H1 (cell line): ENCODE measurements at regions not wholly inside any gene's neighbourhood (a gene's known extent, or its start where the extent isn't known, plus 50 kb on each side); places are given as distances from the start of the nearest gene placed in this dataset.

Experiments
- CTCF ChIA-PET: fragments of 300-600 bp; sonication (Branson Sonifier 250); formaldehyde crosslinking; loops from one replicate; lab custom pipeline; 2021; ENCODE audit not compliant: partially characterized antibody; lab: Charles Lee
- POLR2A ChIA-PET: fragments of 300-600 bp; sonication (Branson Sonifier 250); formaldehyde crosslinking; loops from one replicate; lab custom pipeline; 2021; ENCODE audit warnings: inconsistent platforms; ENCODE audit not compliant: partially characterized antibody; lab: Charles Lee
- DNase-seq, 2 experiments: peaks; one replicate each; pipeline versions ENCODE4 v3.0.0 to v3.0.0-alpha.2; 2010 to 2022; ENCODE audit warnings: low spot score in 2 of 2, low read depth in 1 of 2, mixed read lengths in 1 of 2
- FAIRE-seq: peaks from 2 replicates; lab custom pipeline; 2011; peaks lifted over from hg19 to GRCh38; lab: Jason Lieb, UNC
- H2AFZ ChIP-seq: 2 replicates; pipeline ENCODE4 v1.8.1; 2012; ENCODE audit warnings: low read length, inconsistent platforms
- H2AK5ac ChIP-seq: 2 replicates; pipeline ENCODE4 v1.6.1; 2013; ENCODE audit warnings: low read depth, low read length
- H2BK120ac ChIP-seq: replicated peaks from 2 replicates; pipeline ENCODE3; 2013; ENCODE audit warnings: low read depth, low read length, inconsistent platforms
- H2BK12ac ChIP-seq: 2 replicates; pipeline ENCODE4 v1.6.1; 2013; ENCODE audit warnings: low read depth, low read length
- H2BK15ac ChIP-seq: 2 replicates; pipeline ENCODE4 v1.6.1; 2013; ENCODE audit warnings: low read length
- H2BK20ac ChIP-seq: 2 replicates; pipeline ENCODE4 v1.6.1; 2013; ENCODE audit warnings: low read length
- H2BK5ac ChIP-seq: 2 replicates; pipeline ENCODE4 v1.6.1; 2013; ENCODE audit warnings: low read depth, low read length
- H3K14ac ChIP-seq: 2 replicates; pipeline ENCODE4 v1.6.1; 2013; ENCODE audit warnings: inconsistent platforms; ENCODE audit not compliant: insufficient read length
- H3K18ac ChIP-seq: 2 replicates; pipeline ENCODE4 v1.6.1; 2013; ENCODE audit warnings: low read length; ENCODE audit errors: extremely low read depth
- H3K23ac ChIP-seq: 2 replicates; pipeline ENCODE4 v1.6.1; 2013; ENCODE audit warnings: inconsistent platforms; ENCODE audit not compliant: insufficient read length
- H3K23me2 ChIP-seq: 2 replicates; pipeline ENCODE4 v1.6.1; 2013; ENCODE audit warnings: low read depth, low read length
- H3K27ac ChIP-seq: 2 replicates; pipeline ENCODE4 v1.6.1; 2011; ENCODE audit warnings: low read depth, low read length, inconsistent platforms
- H3K27me3 ChIP-seq, 4 experiments: replicated peaks in 1 of 4; 1 replicate in 1 of 4; 2 replicates in 3 of 4; pipeline versions ENCODE4 v1.6.1 to v1.8.1; 2011 to 2013; ENCODE audit warnings: low read length in 3 of 4, mild to moderate bottlenecking in 3 of 4, inconsistent platforms in 2 of 4, mixed read lengths in 2 of 4, moderate library complexity in 1 of 4; ENCODE audit not compliant: control insufficient read depth in 3 of 4, insufficient read depth in 3 of 4; ENCODE audit errors: extremely low read depth in 1 of 4
- H3K36me3 ChIP-seq, 4 experiments: 2 replicates each; pipeline versions ENCODE4 v1.6.1 to v1.8.1; 2011 to 2013; ENCODE audit warnings: mild to moderate bottlenecking in 4 of 4, low read length in 3 of 4, moderate library complexity in 2 of 4, control low read depth in 1 of 4, inconsistent platforms in 1 of 4; ENCODE audit not compliant: insufficient read depth in 4 of 4, control insufficient read depth in 2 of 4
- H3K4ac ChIP-seq: replicated peaks from 2 replicates; pipeline ENCODE3; 2013; ENCODE audit warnings: low read length, low read depth, mixed read lengths, inconsistent platforms; ENCODE audit not compliant: insufficient read length
- H3K4me1 ChIP-seq, 4 experiments: replicated peaks in 1 of 4; 1 replicate in 1 of 4; 2 replicates in 3 of 4; pipeline versions ENCODE4 v1.6.1 to v1.8.1; 2011 to 2013; ENCODE audit warnings: low read length in 3 of 4, inconsistent platforms in 2 of 4, mixed read lengths in 1 of 4; ENCODE audit not compliant: insufficient read depth in 4 of 4, control insufficient read depth in 3 of 4
- H3K4me2 ChIP-seq, 2 experiments: 2 replicates each; pipeline versions ENCODE4 v1.6.1 to v1.8.1; 2011 to 2013; ENCODE audit warnings: low read depth in 2 of 2, low read length in 2 of 2, control low read depth in 1 of 2, inconsistent platforms in 1 of 2, mild to moderate bottlenecking in 1 of 2; ENCODE audit not compliant: insufficient read depth in 1 of 2
- H3K4me3 ChIP-seq, 4 experiments: fragments of 200-600, 300-600 bp in 1 of 4; sonication (generic), shearing (Covaris generic), sonication (Bioruptor Twin) in 1 of 4; 2 replicates each; pipeline versions ENCODE4 v1.5.1 to v1.8.1; 2011 to 2016; ENCODE audit warnings: low read length in 4 of 4, low read depth in 3 of 4, control low read depth in 2 of 4, inconsistent platforms in 2 of 4, mild to moderate bottlenecking in 2 of 4, mixed read lengths in 1 of 4, moderate library complexity in 1 of 4; ENCODE audit not compliant: insufficient read depth in 2 of 4; ENCODE audit errors: extremely low read depth in 1 of 4
- H3K56ac ChIP-seq: replicated peaks from 2 replicates; pipeline ENCODE3; 2013; ENCODE audit warnings: low read depth, mild to moderate bottlenecking, mixed read lengths, low read length, inconsistent platforms; ENCODE audit not compliant: insufficient read length
- H3K79me1 ChIP-seq: 2 replicates; pipeline ENCODE4 v1.6.1; 2013; ENCODE audit warnings: low read depth, low read length, control low read depth
- H3K79me2 ChIP-seq, 2 experiments: 2 replicates each; pipeline versions ENCODE4 v1.6.1 to v1.8.1; 2012 to 2013; ENCODE audit warnings: low read length in 2 of 2, mild to moderate bottlenecking in 2 of 2, inconsistent platforms in 1 of 2; ENCODE audit not compliant: insufficient read depth in 2 of 2, control insufficient read depth in 1 of 2
- H3K9ac ChIP-seq, 4 experiments: replicated peaks in 1 of 4; 1 replicate in 1 of 4; 2 replicates in 3 of 4; pipeline versions ENCODE4 v1.6.1 to v1.8.1; 2011 to 2013; ENCODE audit warnings: low read depth in 3 of 4, low read length in 3 of 4, control low read depth in 2 of 4, mild to moderate bottlenecking in 2 of 4, moderate library complexity in 2 of 4, inconsistent platforms in 1 of 4; ENCODE audit errors: extremely low read depth in 1 of 4
- H3K9me3 ChIP-seq, 2 experiments: 2 replicates each; pipeline versions ENCODE4 v1.6.1 to v1.8.1; 2012 to 2013; ENCODE audit warnings: mild to moderate bottlenecking in 2 of 2, moderate library complexity in 2 of 2, control low read depth in 1 of 2, inconsistent platforms in 1 of 2, low read depth in 1 of 2, low read length in 1 of 2, mixed read lengths in 1 of 2; ENCODE audit not compliant: insufficient read depth in 2 of 2
- H4K20me1 ChIP-seq, 2 experiments: replicated peaks in 1 of 2; 2 replicates each; pipeline versions ENCODE3 to v1.8.1; 2011 to 2013; ENCODE audit warnings: inconsistent platforms in 2 of 2, low read length in 2 of 2, mild to moderate bottlenecking in 1 of 2; ENCODE audit not compliant: insufficient read depth in 2 of 2, control insufficient read depth in 1 of 2
- H4K5ac ChIP-seq: 2 replicates; pipeline ENCODE4 v1.6.1; 2013; ENCODE audit warnings: low read length, low read depth, mixed read lengths, inconsistent platforms; ENCODE audit not compliant: insufficient read length
- H4K8ac ChIP-seq: 2 replicates; pipeline ENCODE4 v1.8.0; 2013; ENCODE audit warnings: mild to moderate bottlenecking, moderate library complexity, low read length, inconsistent platforms; ENCODE audit not compliant: insufficient read depth; ENCODE audit errors: extremely low read depth
- H4K91ac ChIP-seq: replicated peaks from 2 replicates; pipeline ENCODE3; 2013; ENCODE audit warnings: low read length, mixed read lengths, inconsistent platforms; ENCODE audit not compliant: insufficient read length
- CEBPB ChIP-seq: IDR thresholded peaks from 2 replicates; pipeline ENCODE4 v1.6.1; 2012; ENCODE audit warnings: low read depth, low read length
- TEAD4 ChIP-seq: IDR thresholded peaks from 2 replicates; pipeline ENCODE4 v1.6.1; 2012; ENCODE audit warnings: low read depth, low read length, inconsistent platforms, mixed read lengths
- WGBS, 2 experiments: shearing (Covaris generic) in 1 of 2; methylation state at CpG; one replicate each; pipeline versions ENCODE4 v1.1.6 to v1.1.7; 2013 to 2015; ENCODE audit warnings: low lambda C conversion rate in 2 of 2, mixed read lengths in 2 of 2, inconsistent platforms in 1 of 2, low coverage in 1 of 2, missing lambda C conversion rate in 1 of 2; ENCODE audit not compliant: insufficient replicate concordance in 2 of 2, insufficient coverage in 1 of 2, insufficient read length in 1 of 2; ENCODE audit errors: extremely low coverage in 1 of 2, missing lambda C conversion rate in 1 of 2; 5-methylcytosine and 5-hydroxymethylcytosine counted together

DNA sequence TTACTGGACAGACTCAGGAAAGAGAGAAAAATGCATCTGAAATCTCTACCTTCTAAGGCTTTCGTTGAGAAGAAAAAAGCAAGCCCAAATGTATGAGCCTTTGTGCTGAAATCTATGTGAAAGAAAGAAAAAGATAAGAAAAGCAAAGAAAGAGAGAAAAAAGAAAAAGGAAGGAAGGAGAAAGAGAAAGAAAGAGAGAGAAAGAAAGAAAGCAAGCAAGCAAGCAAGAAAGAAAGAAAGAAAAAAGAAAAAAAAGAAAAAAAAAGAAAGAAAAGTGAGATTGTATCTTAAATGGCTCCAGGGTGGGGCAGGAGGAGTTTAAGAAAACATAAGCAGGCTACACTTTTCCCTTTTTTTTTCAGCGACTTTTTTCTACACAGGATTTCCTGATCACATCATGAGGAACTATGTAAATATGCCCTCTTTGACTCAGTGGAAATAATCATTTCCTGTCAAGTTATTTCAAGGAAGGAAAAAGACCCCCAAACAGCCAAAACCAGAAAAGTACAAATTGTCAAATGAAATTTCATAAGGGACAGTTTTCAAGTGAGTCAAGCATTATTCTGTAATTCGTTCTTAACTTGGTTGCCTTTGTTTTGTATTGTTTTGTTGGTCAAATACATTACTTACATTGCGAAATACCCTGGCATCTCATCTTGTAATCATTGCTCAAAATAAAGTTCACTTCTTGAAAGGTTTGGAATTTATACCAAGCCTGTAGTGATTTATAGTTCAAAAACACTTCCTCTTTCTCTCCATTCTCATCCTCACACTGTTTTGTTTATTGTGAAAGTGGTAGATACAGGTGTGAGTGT, 79.5 kb upstream of the RNF217 start:
- H3K4me1 ChIP-seq = peaks cover 0 to 11% (median 3%) of the 10 kb centered on the region in 4 experiments; a peak in 5 of 7 replicates
- no peak overlapping the region for H3K4ac ChIP-seq
- H2BK20ac ChIP-seq = no peak overlapping the region
- H4K91ac ChIP-seq = no peak overlapping the region
- ChIA-PET CTCF (interaction anchor here (1.6 kb wide), 1 partner anchor 80 kb away, joined by 5 read pairs; no protein-coding TSS in a partner anchor), POLR2A (no interaction called here)
- H3K79me1 ChIP-seq = no peaks in the 10 kb centered on the region
- no peaks in the 10 kb centered on the region for H3K9me3 ChIP-seq
- no peak overlapping the region for H3K14ac ChIP-seq
- no peak overlapping the region for H3K18ac ChIP-seq
- H3K23me2 ChIP-seq = no peaks in the 10 kb centered on the region
- H3K27ac ChIP-seq = no peak overlapping the region
- H3K9ac ChIP-seq = no peak overlapping the region
- H3K36me3 ChIP-seq = no peaks in the 10 kb centered on the region
- no peaks in the 10 kb centered on the region for H3K79me2 ChIP-seq
- H2AK5ac ChIP-seq = no peak overlapping the region
- DNase-seq (no peak), FAIRE-seq (no peak)
- no peak overlapping the region for H2AFZ ChIP-seq
- TF ChIP-seq CEBPB (peak; percentile 87), TEAD4 (no peak)
- no peaks in the 10 kb centered on the region for H4K20me1 ChIP-seq
- H3K4me2 ChIP-seq = no peak overlapping the region
- H2BK12ac ChIP-seq = no peak overlapping the region
- no peak overlapping the region for H2BK120ac ChIP-seq
- H3K56ac ChIP-seq = no peak overlapping the region
- H4K8ac ChIP-seq = no peak overlapping the region
- H3K23ac ChIP-seq = no peak overlapping the region
- no peak overlapping the region for H2BK15ac ChIP-seq
- H2BK5ac ChIP-seq = no peak overlapping the region
- 74% methylated on average over 4 of the region's 4 CpGs; no CpG with 5 or more reads in 1 of the 2 experiments for WGBS, 2 experiments
- no peaks in the 10 kb centered on the region for H3K27me3 ChIP-seq
- H4K5ac ChIP-seq = no peak overlapping the region
- no peak overlapping the region for H3K4me3 ChIP-seq
